ENCODE measurements at regions not wholly inside any gene's neighbourhood (a gene's known extent, or its start where the extent isn't known, plus 50 kb on each side); places are given as distances from the start of the nearest gene placed in this dataset.

GRCh38 chr14:23704890-23705289, 68.7 kb downstream of the DHRS2 start:
- Histone ChIP-seq H3K9me3 (no peaks in the 10 kb centered on the region), H3K4me1 (no peaks in the 10 kb centered on the region), H3K36me3 (no peaks in the 10 kb centered on the region), H3K4me3 (no peak overlapping the region), H3K27ac (no peak overlapping the region), H3K27me3 (no peaks in the 10 kb centered on the region)
- intact Hi-C loops (cut with DNase I; ENCODE audit: low total_unique reads): no loop called here
- no peak for TF ChIP-seq POLR2A (IDR thresholded peaks at IDR 0.05)
- DNase-seq: no peak

DNA sequence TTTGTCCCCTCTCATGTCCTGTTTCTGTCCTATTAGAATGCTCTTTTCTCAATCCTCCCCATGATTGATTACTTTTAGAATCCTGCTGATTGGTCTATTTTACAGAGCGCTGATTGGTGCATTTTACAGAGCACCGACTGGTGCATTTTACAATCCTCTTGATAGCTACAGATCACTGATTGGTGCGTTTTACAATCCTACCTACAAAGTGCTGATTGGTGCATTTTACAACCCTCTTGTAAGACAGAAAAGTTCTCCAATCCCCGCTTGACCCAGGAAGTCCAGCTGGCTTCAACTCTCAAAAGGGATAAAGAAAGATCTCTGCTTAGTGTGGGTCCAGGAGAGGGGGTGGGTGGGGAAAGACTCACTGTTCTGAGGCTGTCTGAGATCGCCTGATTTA, 71.3 kb downstream of the DHRS2 start:
- TF ChIP-seq CTCF (IDR thresholded peaks at IDR 0.05) (no peak), POLR2A (IDR thresholded peaks at IDR 0.05) (no peak)
- Histone ChIP-seq H3K27ac (no peak overlapping the region), H3K36me3 (no peaks in the 10 kb centered on the region), H3K4me3 (no peak overlapping the region), H3K4me1 (no peaks in the 10 kb centered on the region), H3K9me3 (no peaks in the 10 kb centered on the region), H3K27me3 (no peaks in the 10 kb centered on the region)
- intact Hi-C loops (cut with DNase I; ENCODE audit: low total_unique reads): no loop called here
- DNase-seq: no peak

- intact Hi-C loops (cut with DNase I; ENCODE audit: low total_unique reads): no loop called here
- Histone ChIP-seq H3K4me1 (no peaks in the 10 kb centered on the region), H3K4me3 (no peak overlapping the region), H3K27ac (no peak overlapping the region), H3K9me3 (no peaks in the 10 kb centered on the region), H3K36me3 (no peaks in the 10 kb centered on the region), H3K27me3 (no peaks in the 10 kb centered on the region)
- no peak for DNase-seq
- TF ChIP-seq POLR2A (IDR thresholded peaks at IDR 0.05) (no peak), CTCF (IDR thresholded peaks at IDR 0.05) (no peak)
These were observed 72.2 kb downstream of the DHRS2 start for GRCh38 chr14:23708343-23708742.

DNA sequence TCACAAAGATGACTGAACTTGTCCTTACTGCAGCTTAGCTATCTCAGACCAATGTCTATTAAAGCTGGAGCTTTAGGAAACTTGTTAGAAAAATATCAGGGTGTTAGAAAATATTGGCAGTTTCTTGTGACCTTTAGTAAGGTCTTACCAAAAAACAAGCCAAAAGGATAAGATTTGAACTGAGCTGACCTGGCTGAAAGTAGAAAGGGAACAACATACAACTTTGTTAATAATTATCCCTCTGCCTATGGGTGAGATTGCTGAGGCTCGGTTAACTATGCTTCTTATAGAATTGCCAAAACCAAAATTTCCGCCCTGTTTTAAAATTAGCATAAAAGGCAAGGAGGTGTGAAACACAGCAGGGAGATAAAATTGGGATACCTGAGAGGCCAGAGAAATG, 73.8 kb downstream of the DHRS2 start:
- H3K36me3 ChIP-seq: no peaks in the 10 kb centered on the region
- DNase-seq: no peak
- no peak for TF ChIP-seq CTCF (IDR thresholded peaks at IDR 0.05)
- TF ChIP-seq POLR2A (IDR thresholded peaks at IDR 0.05): no peak
- H3K9me3 ChIP-seq: no peaks in the 10 kb centered on the region
- intact Hi-C loops (cut with DNase I; ENCODE audit: low total_unique reads): no loop called here
- no peaks in the 10 kb centered on the region for H3K4me1 ChIP-seq
- no peaks in the 10 kb centered on the region for H3K27me3 ChIP-seq
- H3K4me3 ChIP-seq: no peak overlapping the region
- H3K27ac ChIP-seq: no peak overlapping the region

DNA sequence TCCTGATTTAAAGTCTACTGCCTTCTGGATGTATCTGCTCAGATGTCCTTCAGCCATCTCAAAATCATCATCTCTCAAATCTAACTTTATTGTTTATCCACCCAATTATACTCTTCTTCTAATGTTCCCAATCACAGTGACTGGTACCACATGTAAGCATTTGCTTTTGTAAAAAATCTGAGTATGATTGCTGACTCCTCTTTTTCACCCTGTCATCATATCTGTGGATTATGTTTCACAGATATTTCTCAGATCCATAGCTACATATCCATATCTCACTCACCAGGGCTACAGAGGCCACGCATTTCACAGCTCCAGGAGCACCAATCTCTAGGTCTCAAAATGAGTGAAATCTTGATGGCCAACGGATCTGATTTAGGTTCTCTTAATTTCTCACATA, 76.1 kb downstream of the DHRS2 start:
- no peaks in the 10 kb centered on the region for H3K36me3 ChIP-seq
- TF ChIP-seq CTCF (IDR thresholded peaks at IDR 0.05) (no peak), POLR2A (IDR thresholded peaks at IDR 0.05) (no peak)
- no peaks in the 10 kb centered on the region for H3K9me3 ChIP-seq
- no peak for DNase-seq
- intact Hi-C loops (cut with DNase I; ENCODE audit: low total_unique reads): no loop called here
- H3K4me1 ChIP-seq: no peaks in the 10 kb centered on the region
- no peak overlapping the region for H3K4me3 ChIP-seq
- H3K27me3 ChIP-seq: no peaks in the 10 kb centered on the region
- no peak overlapping the region for H3K27ac ChIP-seq

All from uterus (tissue), 3 donors.